Sigmoid colon (tissue), 3 donors: ENCODE measurements at regions not wholly inside any gene's neighbourhood (a gene's known extent, or its start where the extent isn't known, plus 50 kb on each side); places are given as distances from the start of the nearest gene placed in this dataset.

Experiments
- CTCF ChIP-seq, 4 experiments: fragments of 450-650 bp in 3 of 4; fragments of 200-600 bp in 1 of 4; IDR thresholded peaks; one replicate each; pipeline ENCODE4 v1.5.1; 2016 to 2019; ENCODE audit warnings: antibody characterized with exemption in 4 of 4, mild to moderate bottlenecking in 3 of 4, moderate library complexity in 2 of 4
- POLR2A ChIP-seq, 2 donors: fragments of 450-650 bp; IDR thresholded peaks; one replicate each; pipeline ENCODE4 v1.6.1; 2016; ENCODE audit warnings: antibody characterized with exemption in 2 of 2, mild to moderate bottlenecking in 2 of 2, moderate library complexity in 2 of 2

GRCh38 chr10:28894146-28894545, 216.8 kb downstream of the BAMBI start:
- TF ChIP-seq POLR2A (IDR thresholded peaks at IDR 0.05) (no peak), CTCF (IDR thresholded peaks at IDR 0.05) (no peak)
